ENCODE measurements at regions not wholly inside any gene's neighbourhood (a gene's known extent, or its start where the extent isn't known, plus 50 kb on each side); places are given as distances from the start of the nearest gene placed in this dataset.

DNA sequence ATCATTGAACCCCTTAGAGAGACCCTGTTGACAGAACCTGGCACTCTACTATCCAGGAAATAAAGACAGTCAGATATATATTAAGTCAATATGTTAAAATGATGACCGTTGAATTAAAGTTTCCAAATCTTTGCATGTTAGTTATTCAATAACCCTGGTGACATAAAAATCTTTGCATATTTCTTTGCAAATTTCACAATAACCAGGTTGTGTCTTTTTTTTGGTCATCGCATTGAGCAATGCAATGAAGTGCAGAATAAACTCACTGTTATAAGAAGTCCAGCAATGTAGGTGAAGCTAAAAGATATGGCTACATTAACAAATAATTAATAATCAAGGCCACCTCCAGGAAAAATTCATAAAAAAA lies 596.9 kb downstream of the NYAP2 start:
- H2AFZ ChIP-seq (ENCODE audit: low read length): no peak overlapping the region
- H3K27ac ChIP-seq (ENCODE audit: low read depth, low read length, poor library complexity, severe bottlenecking): no peak overlapping the region
- H3K4me1 ChIP-seq (ENCODE audit: insufficient read depth, low read length, severe bottlenecking): no peaks in the 10 kb centered on the region
- H3K9ac ChIP-seq (ENCODE audit: low read length): no peak overlapping the region
- H3K27me3 ChIP-seq (ENCODE audit: insufficient read depth, low read length): no peaks in the 10 kb centered on the region
- no peaks in the 10 kb centered on the region for H4K20me1 ChIP-seq (ENCODE audit: insufficient read depth, low read length)
- no peaks in the 10 kb centered on the region for H3K36me3 ChIP-seq (ENCODE audit: insufficient read depth, low read length)
- TF ChIP-seq, protein P1, sequence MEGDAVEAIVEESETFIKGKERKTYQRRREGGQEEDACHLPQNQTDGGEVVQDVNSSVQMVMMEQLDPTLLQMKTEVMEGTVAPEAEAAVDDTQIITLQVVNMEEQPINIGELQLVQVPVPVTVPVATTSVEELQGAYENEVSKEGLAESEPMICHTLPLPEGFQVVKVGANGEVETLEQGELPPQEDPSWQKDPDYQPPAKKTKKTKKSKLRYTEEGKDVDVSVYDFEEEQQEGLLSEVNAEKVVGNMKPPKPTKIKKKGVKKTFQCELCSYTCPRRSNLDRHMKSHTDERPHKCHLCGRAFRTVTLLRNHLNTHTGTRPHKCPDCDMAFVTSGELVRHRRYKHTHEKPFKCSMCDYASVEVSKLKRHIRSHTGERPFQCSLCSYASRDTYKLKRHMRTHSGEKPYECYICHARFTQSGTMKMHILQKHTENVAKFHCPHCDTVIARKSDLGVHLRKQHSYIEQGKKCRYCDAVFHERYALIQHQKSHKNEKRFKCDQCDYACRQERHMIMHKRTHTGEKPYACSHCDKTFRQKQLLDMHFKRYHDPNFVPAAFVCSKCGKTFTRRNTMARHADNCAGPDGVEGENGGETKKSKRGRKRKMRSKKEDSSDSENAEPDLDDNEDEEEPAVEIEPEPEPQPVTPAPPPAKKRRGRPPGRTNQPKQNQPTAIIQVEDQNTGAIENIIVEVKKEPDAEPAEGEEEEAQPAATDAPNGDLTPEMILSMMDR (IDR thresholded peaks at IDR 0.05; ENCODE audit: low read length): no peak
- no peak for TF ChIP-seq EZH2 (IDR thresholded peaks at IDR 0.05; ENCODE audit: borderline replicate concordance, low read length)
- no peaks in the 10 kb centered on the region for H3K79me2 ChIP-seq (ENCODE audit: insufficient read depth, low read length)
- H3F3A ChIP-seq (ENCODE audit: insufficient read depth, low read length): no peaks in the 10 kb centered on the region
- H3K9me2 ChIP-seq (ENCODE audit: low read depth, low read length): no peaks in the 10 kb centered on the region
- no peak overlapping the region for H3K4me3 ChIP-seq (ENCODE audit: low read depth, low read length, poor library complexity, severe bottlenecking)
- H3K9me3 ChIP-seq (ENCODE audit: low read length): no peaks in the 10 kb centered on the region
- H3K4me2 ChIP-seq (ENCODE audit: low read length): no peak overlapping the region

DNA sequence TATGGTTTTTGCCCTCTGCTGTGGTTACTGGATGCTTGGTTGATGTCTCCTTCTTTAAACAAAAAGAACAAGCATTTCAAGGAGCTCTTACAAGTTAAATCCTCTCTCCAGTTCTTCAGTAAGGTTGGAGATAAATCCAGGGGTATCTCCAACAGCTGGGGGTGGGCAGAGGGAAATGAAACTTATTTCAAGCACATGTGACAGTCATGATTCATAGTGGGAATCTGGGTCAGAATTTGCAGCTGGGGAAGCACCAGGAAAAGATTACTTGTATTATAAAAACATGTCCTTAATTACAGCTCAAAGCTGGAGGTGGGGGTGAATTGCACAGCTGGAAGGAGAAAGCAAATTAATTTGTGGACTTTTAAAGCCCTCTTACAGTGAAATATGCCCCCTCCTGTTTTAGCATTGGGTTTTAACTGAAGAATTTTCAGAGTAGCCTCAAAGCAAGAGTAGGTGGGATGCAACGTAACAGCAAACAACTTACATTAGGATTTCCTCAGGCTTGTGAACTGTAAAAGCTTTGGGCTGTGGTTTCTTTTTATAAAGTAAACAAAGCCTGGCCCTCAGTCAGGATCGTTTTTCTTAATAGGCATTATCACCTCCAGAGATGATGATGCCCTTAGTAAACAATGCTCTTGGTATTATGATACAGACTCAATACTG lies 596.4 kb downstream of the NYAP2 start:
- Histone ChIP-seq H4K20me1 (ENCODE audit: insufficient read depth, low read length) (no peaks in the 10 kb centered on the region), H3K4me2 (ENCODE audit: low read length) (no peak overlapping the region), H3K9me2 (ENCODE audit: low read depth, low read length) (no peaks in the 10 kb centered on the region), H3K4me3 (ENCODE audit: low read depth, low read length, poor library complexity, severe bottlenecking) (no peak overlapping the region), H3K9ac (ENCODE audit: low read length) (no peak overlapping the region), H3K27ac (ENCODE audit: low read depth, low read length, poor library complexity, severe bottlenecking) (no peak overlapping the region), H3K27me3 (ENCODE audit: insufficient read depth, low read length) (no peaks in the 10 kb centered on the region), H3K9me3 (ENCODE audit: low read length) (no peaks in the 10 kb centered on the region), H2AFZ (ENCODE audit: low read length) (no peak overlapping the region), H3K36me3 (ENCODE audit: insufficient read depth, low read length) (no peaks in the 10 kb centered on the region), H3K4me1 (ENCODE audit: insufficient read depth, low read length, severe bottlenecking) (no peaks in the 10 kb centered on the region), H3F3A (ENCODE audit: insufficient read depth, low read length) (no peaks in the 10 kb centered on the region), H3K79me2 (ENCODE audit: insufficient read depth, low read length) (no peaks in the 10 kb centered on the region)
- TF ChIP-seq, protein P1 (IDR thresholded peaks at IDR 0.05; ENCODE audit: low read length): no peak
- TF ChIP-seq EZH2 (IDR thresholded peaks at IDR 0.05; ENCODE audit: borderline replicate concordance, low read length): no peak

DNA sequence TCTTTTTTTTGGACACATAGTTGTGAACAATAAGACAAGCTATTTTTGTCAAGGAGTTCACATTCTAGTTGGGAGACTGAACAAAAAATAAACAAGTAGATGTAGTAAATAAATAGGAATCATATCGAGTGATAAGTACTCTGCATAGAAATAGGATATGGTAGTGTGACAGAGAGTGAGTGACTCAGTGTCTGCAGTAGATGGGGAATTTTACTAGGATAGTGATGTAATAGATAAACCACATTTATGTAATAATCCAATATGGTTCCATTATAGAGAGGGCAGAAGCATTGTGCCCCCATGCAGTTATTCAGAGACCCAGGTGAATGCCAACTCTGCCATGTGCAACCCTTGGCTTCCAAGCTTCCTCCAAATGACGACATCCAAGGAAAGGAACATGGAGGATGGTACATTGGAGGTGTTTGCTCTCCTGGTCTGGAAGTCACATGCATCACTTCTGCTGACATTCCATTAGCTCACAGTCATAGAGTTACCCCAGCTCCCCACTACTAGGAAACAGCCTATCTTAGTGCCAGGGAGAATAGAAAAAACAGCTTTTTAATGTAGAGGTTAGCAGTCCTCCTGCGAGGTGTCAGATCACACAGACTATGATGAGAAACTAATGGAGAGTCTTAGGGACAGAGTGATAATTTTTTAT lies 595.4 kb downstream of the NYAP2 start:
- Histone ChIP-seq H3F3A (ENCODE audit: insufficient read depth, low read length) (no peaks in the 10 kb centered on the region), H4K20me1 (ENCODE audit: insufficient read depth, low read length) (no peaks in the 10 kb centered on the region), H3K4me1 (ENCODE audit: insufficient read depth, low read length, severe bottlenecking) (no peaks in the 10 kb centered on the region), H3K27me3 (ENCODE audit: insufficient read depth, low read length) (no peaks in the 10 kb centered on the region), H3K9ac (ENCODE audit: low read length) (no peak overlapping the region), H3K36me3 (ENCODE audit: insufficient read depth, low read length) (no peaks in the 10 kb centered on the region), H3K79me2 (ENCODE audit: insufficient read depth, low read length) (no peaks in the 10 kb centered on the region), H3K4me2 (ENCODE audit: low read length) (no peak overlapping the region), H2AFZ (ENCODE audit: low read length) (no peak overlapping the region), H3K9me2 (ENCODE audit: low read depth, low read length) (no peaks in the 10 kb centered on the region), H3K4me3 (ENCODE audit: low read depth, low read length, poor library complexity, severe bottlenecking) (no peak overlapping the region), H3K9me3 (ENCODE audit: low read length) (no peaks in the 10 kb centered on the region), H3K27ac (ENCODE audit: low read depth, low read length, poor library complexity, severe bottlenecking) (no peak overlapping the region)
- TF ChIP-seq, protein P1 (IDR thresholded peaks at IDR 0.05; ENCODE audit: low read length): no peak
- no peak for TF ChIP-seq EZH2 (IDR thresholded peaks at IDR 0.05; ENCODE audit: borderline replicate concordance, low read length)

Data from OCI-LY1 (cell line).